ENCODE measurements at regions not wholly inside any gene's neighbourhood (a gene's known extent, or its start where the extent isn't known, plus 50 kb on each side); places are given as distances from the start of the nearest gene placed in this dataset.

DNA sequence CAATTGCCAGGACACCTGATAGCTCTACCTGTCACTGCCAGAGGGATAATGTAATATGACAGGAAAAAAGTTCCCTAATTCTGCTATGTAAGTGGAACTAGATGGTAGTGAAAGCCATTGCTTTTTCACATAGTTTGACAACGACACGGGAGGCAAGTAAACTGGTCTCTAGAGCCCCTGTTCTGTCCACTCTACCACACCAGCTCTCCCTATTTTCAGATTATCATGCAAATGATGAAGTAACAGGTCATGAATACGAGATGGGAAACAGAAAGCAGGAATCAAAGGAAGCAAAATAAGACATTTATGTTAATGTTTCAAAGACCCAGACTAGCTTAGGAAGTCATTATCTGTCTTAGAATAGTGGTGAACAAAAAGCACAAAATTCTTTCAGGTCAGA lies 56.2 kb downstream of the TAF11L14 start:
- Mint-ChIP-seq H3K4me3 (no peak overlapping the region), H3K9me3 (no peaks in the 10 kb centered on the region), H3K36me3 (ENCODE audit: low read depth) (no peaks in the 10 kb centered on the region), H3K27ac (no peak overlapping the region), H3K4me1 (no peaks in the 10 kb centered on the region), H3K27me3 (peaks cover 15% of the 10 kb centered on the region)
- ChIA-PET CTCF (no interaction called here), POLR2A (no interaction called here)
- DNase-seq (no peak), ATAC-seq (ENCODE audit: low read depth) (no peak)
- TF ChIP-seq, protein P1, sequence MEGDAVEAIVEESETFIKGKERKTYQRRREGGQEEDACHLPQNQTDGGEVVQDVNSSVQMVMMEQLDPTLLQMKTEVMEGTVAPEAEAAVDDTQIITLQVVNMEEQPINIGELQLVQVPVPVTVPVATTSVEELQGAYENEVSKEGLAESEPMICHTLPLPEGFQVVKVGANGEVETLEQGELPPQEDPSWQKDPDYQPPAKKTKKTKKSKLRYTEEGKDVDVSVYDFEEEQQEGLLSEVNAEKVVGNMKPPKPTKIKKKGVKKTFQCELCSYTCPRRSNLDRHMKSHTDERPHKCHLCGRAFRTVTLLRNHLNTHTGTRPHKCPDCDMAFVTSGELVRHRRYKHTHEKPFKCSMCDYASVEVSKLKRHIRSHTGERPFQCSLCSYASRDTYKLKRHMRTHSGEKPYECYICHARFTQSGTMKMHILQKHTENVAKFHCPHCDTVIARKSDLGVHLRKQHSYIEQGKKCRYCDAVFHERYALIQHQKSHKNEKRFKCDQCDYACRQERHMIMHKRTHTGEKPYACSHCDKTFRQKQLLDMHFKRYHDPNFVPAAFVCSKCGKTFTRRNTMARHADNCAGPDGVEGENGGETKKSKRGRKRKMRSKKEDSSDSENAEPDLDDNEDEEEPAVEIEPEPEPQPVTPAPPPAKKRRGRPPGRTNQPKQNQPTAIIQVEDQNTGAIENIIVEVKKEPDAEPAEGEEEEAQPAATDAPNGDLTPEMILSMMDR (IDR thresholded peaks at IDR 0.05): no peak
- intact Hi-C loops (cut with micrococcal nuclease): no loop called here

DNA sequence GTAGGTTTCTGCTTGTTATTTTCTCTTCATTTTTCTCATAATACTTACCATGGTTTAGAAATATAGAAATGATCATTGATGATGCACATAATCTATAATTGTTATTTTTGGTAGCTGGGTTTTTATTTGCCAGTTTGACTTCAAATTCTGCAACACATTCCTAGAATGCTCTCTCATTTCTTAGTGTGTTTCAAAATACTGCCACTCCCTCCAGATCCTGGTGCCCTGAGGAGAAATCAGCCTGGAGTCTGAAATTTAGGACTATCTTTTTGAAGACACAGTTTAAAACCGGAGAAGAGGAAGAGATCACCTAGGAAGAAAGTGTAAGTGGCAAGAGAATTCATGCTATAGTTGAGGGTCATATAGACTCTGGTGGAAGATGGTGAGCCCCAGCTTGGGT lies 57.5 kb downstream of the TAF11L14 start:
- Mint-ChIP-seq H3K4me3 (no peak overlapping the region), H3K27ac (no peak overlapping the region), H3K4me1 (no peaks in the 10 kb centered on the region), H3K9me3 (no peaks in the 10 kb centered on the region), H3K27me3 (peaks cover 13% of the 10 kb centered on the region), H3K36me3 (ENCODE audit: low read depth) (no peaks in the 10 kb centered on the region)
- ChIA-PET POLR2A (no interaction called here), CTCF (no interaction called here)
- no peak for DNase-seq
- TF ChIP-seq, protein P1 (IDR thresholded peaks at IDR 0.05): no peak
- intact Hi-C loops (cut with micrococcal nuclease): no loop called here
- no peak for ATAC-seq (ENCODE audit: low read depth)

DNA sequence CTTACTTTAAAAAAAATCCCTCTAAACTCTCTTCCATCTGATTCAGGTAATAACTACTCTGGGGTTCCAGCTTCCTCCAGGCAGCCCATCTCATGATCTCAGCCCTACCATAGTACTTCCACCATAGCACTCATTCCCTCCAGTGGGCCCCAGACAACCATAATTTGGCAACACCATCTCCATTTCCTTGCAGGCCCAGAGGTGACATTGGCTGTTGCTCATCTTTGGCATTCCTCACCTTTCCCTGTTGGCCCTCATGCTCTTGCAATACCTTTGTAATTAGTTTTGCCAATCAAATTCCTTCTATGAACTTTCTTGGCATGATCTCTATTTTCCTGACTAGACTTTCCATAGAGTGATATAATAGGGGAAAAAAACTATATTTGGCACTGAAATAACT lies 60.1 kb downstream of the TAF11L14 start:
- intact Hi-C loops (cut with micrococcal nuclease): no loop called here
- DNase-seq (no peak), ATAC-seq (ENCODE audit: low read depth) (no peak)
- no peaks in the 10 kb centered on the region for H3K9me3 Mint-ChIP-seq
- peaks cover 9% of the 10 kb centered on the region for H3K27me3 Mint-ChIP-seq
- H3K36me3 Mint-ChIP-seq (ENCODE audit: low read depth): no peaks in the 10 kb centered on the region
- no peak overlapping the region for H3K27ac Mint-ChIP-seq
- H3K4me1 Mint-ChIP-seq: no peaks in the 10 kb centered on the region
- ChIA-PET POLR2A (no interaction called here), CTCF (no interaction called here)
- TF ChIP-seq, protein P1 (IDR thresholded peaks at IDR 0.05): no peak
- H3K4me3 Mint-ChIP-seq: no peak overlapping the region

DNA sequence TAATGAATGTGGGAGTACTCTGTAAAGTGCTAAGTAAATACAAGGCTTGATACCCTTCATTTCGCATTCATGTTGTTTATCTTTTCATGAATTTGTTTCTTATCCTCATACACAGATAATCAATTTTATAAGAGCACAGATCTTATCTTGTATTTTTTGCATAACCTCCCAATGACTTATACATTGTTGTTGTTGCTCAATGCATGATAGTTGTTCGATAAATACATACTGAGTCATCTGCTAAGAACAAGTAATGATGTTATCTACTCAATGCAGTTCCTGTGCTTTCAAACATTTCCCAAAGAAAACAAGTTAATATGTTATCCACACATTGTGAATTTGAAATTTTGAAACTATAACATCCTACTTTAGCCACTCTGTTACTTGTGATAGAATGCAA lies 60.7 kb downstream of the TAF11L14 start:
- ChIA-PET POLR2A (no interaction called here), CTCF (no interaction called here)
- Mint-ChIP-seq H3K9me3 (no peaks in the 10 kb centered on the region), H3K27ac (no peak overlapping the region), H3K4me1 (no peaks in the 10 kb centered on the region), H3K27me3 (peaks cover 8% of the 10 kb centered on the region), H3K4me3 (no peak overlapping the region), H3K36me3 (ENCODE audit: low read depth) (no peaks in the 10 kb centered on the region)
- intact Hi-C loops (cut with micrococcal nuclease): no loop called here
- ATAC-seq (ENCODE audit: low read depth) (no peak), DNase-seq (no peak)
- TF ChIP-seq, protein P1 (IDR thresholded peaks at IDR 0.05): no peak

DNA sequence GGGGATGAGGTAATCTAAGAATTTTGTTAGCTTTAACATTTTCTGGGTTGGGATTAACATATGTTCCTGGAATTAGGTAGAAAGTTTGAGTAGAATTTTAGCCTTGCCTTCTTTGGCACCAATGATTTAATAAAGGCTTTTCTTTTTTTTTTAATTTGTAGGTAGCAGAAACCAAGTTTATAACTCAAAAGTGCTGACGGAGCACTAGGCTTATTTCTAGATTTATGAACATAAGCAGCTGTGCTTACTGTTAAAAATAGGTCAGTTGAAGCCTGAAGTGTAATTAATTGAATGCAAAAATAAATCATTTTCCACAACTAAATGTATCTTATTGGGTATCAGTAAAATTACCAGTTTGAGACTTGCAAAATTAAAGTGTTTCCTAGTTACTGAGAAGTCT lies 62.4 kb downstream of the TAF11L14 start:
- H3K36me3 Mint-ChIP-seq (ENCODE audit: low read depth): no peaks in the 10 kb centered on the region
- CTCF ChIA-PET: no interaction called here
- intact Hi-C loops (cut with micrococcal nuclease): no loop called here
- no peak overlapping the region for H3K27ac Mint-ChIP-seq
- DNase-seq: no peak
- peaks cover 7% of the 10 kb centered on the region for H3K27me3 Mint-ChIP-seq
- TF ChIP-seq, protein P1 (IDR thresholded peaks at IDR 0.05): no peak
- POLR2A ChIA-PET: no interaction called here
- no peak for ATAC-seq (ENCODE audit: low read depth)
- no peaks in the 10 kb centered on the region for H3K4me1 Mint-ChIP-seq
- H3K4me3 Mint-ChIP-seq: no peak overlapping the region
- peaks cover 4% of the 10 kb centered on the region for H3K9me3 Mint-ChIP-seq

Measured in activated B cell treated with CpG ODN at 0.5 μM for 24 hours (primary cell).